HG03439 (cell line): ENCODE measurements at regions not wholly inside any gene's neighbourhood (a gene's known extent, or its start where the extent isn't known, plus 50 kb on each side); places are given as distances from the start of the nearest gene placed in this dataset.

Experiments
- ATAC-seq: cut with Tn5 transposase; IDR thresholded peaks from one replicate; pipeline ENCODE4 v1.9.1; 2021; ENCODE audit warnings: mild to moderate bottlenecking, moderate library complexity; ENCODE audit not compliant: unreplicated experiment

GRCh38 chr16:80025236-80025635, 424.7 kb upstream of the MAF start:
- no peak for ATAC-seq

- no peak for ATAC-seq
These were observed 423.9 kb upstream of the MAF start for GRCh38 chr16:80024443-80024842.

DNA sequence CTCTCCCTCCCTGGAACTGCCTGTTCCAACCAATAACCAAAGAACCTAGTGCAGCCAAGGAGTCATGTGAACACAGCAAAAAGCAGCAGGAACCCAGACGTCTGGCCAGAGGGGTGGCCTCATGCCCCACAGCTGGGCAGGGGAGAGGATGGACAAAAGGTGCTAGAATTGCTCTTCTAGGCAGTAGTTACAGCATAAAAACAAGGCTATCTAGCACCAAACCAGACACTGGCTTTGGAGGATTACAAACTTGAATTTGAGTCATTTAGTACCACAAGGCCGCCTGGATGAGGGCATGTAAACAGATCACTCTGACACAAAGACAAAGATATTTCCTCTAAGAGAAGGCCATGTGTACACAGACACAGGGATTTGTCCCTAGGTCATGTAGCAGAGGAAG, 423.3 kb upstream of the MAF start:
- no peak for ATAC-seq

GRCh38 chr16:80019395-80019794, 418.9 kb upstream of the MAF start:
- no peak for ATAC-seq

DNA sequence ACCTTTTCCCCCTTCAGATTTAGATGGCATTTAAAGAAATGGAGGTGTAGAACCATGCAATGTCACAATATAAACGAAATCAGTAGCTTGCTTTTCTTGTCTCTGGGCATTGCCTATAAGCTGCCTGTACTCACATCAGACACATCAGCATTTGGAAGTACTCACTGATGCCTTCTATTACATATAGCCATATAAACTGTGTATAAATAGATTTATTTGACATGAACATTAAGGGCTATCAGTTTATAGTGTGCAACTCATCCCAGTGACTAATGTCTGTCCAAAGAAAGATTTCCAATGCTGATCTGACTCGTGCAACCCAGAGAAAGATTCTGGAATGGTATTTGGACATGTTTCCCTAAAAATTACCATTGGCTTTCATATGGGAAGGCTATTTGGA, 417.9 kb upstream of the MAF start:
- ATAC-seq: no peak

DNA sequence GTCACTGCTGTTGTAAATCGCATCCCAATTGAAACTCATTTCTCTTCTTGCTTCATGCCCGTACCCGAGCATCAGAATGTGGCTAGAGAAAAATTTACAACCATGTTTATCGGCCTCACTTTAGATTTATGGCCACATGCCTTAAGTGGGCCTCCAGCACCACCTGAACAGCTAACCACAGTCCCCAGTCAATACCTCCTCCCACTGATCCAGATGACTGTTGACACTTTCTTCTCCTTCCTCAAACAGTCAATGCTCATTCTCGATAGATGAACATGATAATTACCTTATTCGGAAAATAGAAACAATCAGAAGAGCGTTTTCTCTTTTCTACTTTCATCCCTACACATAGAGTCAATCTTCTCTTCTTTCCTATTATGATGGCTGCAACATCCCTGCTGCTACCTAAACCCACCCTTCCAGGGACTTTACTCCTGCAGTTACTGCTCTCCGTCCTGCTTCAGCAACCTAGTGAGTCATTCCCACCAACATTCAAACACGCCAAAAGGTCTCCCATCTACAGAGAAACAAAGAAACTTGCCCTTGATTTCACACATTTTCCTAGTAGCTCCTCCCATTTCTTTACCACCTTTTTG, 416.3 kb upstream of the MAF start:
- ATAC-seq: no peak

GRCh38 chr16:80015566-80015965, 415.0 kb upstream of the MAF start:
- ATAC-seq: no peak

DNA sequence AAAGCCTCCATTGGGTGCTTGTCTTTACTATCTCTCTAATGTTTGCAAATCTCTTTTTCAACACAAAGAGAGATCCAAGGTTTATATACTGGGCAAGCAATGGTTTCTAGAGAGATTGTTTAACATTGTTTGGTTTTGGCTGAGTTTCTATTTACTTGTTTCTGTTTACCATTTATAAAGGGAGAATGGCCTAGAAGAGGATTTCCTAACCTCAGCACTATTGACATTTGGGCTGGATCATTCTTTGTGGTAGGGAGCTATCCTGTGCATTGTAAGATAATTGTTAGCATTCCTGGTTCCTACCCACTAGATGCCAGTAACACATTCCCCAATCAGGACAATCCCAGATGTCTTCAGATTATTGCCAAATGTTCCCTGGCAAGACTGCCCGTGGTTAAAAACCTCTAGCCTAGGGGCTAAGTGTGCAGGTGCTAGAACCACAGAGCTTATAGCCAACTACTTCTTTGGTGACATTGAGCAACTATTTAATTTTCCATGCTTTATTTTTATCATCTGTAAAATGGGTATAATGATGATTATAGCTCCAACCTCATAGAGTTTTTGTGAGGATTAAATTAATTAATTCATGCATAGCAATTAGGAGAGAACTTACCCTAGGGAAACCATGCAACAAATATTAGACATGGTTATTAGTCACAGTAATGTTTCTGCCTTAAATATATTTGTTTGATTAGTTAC, 413.9 kb upstream of the MAF start:
- no peak for ATAC-seq

- no peak for ATAC-seq
These were observed 412.0 kb upstream of the MAF start for GRCh38 chr16:80012586-80012985.

DNA sequence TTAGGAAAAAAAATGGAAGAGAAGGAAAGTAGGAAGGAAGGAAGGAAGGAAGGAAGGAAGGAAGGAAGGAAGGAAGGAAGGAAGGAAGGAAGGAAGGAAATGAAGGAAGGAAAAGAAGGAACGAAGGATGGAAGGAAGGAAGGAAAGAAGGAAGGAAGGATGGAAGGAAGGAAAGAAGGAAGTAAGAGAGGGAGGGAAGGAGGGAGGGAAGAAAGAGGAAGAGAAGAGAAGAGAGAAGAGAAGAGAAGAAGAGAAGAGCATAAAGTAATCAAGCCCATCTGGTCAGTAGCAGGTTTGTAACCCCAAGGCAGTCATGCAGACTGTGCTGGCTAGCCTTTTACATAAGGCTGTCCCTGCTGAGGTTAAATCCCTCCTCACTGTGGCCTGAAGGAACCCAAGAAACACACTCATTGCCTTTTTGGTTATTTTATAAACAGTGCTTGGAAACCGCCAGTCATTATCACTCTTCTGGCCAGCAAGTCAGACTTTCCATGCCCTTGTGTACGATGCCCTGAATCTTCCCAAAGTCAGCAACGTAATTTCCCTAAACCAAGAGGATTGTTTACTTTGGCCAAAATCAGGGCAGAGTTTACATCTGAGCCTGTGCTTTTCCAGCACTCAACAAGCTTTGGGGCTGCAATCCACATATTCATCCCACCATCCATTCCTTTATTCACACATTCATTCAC, 409.6 kb upstream of the MAF start:
- ATAC-seq: no peak

- ATAC-seq: no peak
These were observed 408.3 kb upstream of the MAF start for GRCh38 chr16:80008857-80009256.

- no peak for ATAC-seq
These were observed 406.7 kb upstream of the MAF start for GRCh38 chr16:80007231-80007630.

GRCh38 chr16:80006241-80007215, 406.0 kb upstream of the MAF start:
- ATAC-seq: no peak

DNA sequence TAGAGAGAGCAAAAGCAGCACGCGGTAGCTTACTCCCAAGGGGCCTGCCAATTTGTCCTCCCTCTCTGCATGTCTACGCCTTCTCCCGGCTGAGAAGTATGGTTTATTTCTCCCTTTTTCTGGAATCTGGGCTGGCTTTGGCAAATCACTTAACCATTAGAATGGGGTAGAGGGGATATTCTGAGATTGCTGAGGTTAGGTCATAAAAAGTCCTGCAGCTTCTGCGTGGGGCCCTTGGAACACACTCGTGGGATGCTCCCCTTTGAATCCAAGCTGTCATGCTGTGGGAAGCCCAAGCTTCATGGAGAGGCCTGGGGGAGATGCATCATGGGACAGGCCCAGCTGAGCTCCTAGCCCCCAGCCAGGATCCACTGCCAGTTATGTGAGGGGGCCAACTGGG, 403.6 kb upstream of the MAF start:
- ATAC-seq: no peak

DNA sequence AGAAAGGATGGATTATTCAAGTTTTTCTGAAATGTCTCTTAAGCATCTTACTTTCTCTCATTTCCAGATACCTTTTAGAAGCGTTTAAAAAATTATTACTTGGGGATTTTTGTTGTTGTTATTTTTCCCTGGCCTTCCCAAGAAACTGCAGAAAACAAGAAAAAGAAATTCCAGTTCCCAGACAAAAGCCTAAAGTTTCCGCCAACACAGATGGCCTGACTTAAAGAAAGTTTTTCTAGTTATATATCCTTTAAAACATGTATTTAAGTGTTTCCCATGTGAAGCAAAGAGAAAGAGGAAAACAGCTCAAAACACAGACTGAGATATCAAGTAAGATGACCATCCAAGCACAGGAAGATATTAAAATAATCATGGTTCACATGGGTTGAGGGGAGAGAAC, 401.7 kb upstream of the MAF start:
- ATAC-seq: no peak

GRCh38 chr16:79998143-79998542, 397.6 kb upstream of the MAF start:
- ATAC-seq: no peak

- ATAC-seq: no peak
These were observed 396.7 kb upstream of the MAF start for GRCh38 chr16:79997257-79997656.

DNA sequence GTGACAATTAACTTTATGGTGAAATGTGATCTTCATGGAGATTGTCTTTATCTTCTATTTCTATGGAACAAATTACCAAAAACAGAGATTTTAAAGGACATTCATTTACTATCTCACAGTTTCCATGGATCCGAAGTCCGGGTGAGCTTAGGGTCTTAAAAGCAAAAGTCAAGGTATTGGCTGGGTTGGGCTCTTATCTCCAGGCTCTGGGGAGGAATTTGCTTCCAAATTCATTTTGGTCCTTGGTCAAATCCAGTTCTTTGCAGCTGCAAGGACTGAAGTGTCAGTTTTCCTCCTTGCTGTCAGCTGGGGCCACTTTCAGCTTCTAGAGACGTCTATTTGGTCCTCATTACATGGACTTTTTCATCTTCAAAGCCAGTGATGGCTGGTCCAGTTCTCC, 395.8 kb upstream of the MAF start:
- ATAC-seq: no peak

- ATAC-seq: no peak
These were observed 394.8 kb upstream of the MAF start for GRCh38 chr16:79995315-79995714.

DNA sequence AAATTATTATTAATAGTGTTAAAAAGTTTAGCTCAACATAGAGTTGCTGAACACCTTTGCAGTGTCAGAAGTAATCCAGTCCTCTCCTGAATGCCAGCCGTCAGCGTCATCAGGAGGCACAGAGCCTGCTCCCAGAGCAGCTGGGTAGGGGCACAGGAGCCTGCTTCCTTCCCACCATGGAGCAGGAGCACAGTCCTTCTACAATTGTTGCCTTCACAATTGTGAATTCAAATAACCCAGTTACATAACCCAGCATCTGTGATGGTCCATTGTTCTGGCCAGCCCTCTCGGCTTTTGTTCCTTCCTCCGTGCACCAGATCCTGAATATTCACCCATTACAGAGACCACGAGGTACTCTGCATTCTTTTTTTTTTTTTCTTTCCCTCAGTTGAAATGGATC, 393.9 kb upstream of the MAF start:
- ATAC-seq: no peak

DNA sequence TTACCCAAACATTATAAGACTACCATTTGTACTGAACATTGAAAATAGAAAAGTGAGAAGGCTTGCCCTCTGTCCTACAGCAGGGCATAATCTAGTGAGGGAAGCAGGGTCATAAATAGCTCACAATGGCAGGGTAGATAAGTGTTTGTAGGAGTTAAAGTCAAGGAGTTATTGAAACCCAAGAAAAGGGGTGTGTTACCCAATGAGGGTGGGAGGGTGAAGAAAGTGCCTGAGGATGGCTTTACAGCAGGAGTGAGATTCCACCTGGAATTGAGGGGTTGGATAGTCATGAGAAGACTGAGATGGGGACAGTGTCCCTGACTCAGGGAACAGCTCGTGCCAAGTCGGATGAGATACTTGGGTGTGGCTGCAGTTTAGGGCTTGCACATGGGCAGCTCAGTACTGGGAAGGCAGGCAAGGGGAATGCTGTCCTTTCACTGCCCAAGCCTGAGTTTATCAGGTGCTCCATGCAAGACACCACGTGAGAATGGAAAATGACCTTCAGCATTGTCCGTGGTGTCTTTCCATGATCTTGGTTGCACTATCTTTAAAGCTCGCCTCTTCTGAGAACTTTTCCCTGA, 393.2 kb upstream of the MAF start:
- no peak for ATAC-seq
